Liver (tissue), 8 donors: ENCODE measurements at regions not wholly inside any gene's neighbourhood (a gene's known extent, or its start where the extent isn't known, plus 50 kb on each side); places are given as distances from the start of the nearest gene placed in this dataset.

ENCODE experiments used
- DNase-seq: peaks from one replicate; pipeline ENCODE4 v3.0.0-alpha.2; 2017; ENCODE audit warnings: low spot score
- H3K27ac ChIP-seq, 2 donors: one replicate each; pipeline ENCODE4 v1.7.0; 2013; ENCODE audit warnings: inconsistent platforms in 2 of 2, low read length in 2 of 2, control low read depth in 1 of 2, low read depth in 1 of 2, mild to moderate bottlenecking in 1 of 2
- H3K27me3 ChIP-seq, 4 donors: one replicate each; pipeline versions ENCODE4 v1.6.1 to v1.7.0; 2013; ENCODE audit warnings: low read length in 3 of 4, inconsistent platforms in 1 of 4, mild to moderate bottlenecking in 1 of 4, moderate library complexity in 1 of 4; ENCODE audit not compliant: control insufficient read depth in 4 of 4, insufficient read depth in 4 of 4
- H3K36me3 ChIP-seq, 4 donors: one replicate each; pipeline versions ENCODE4 v1.6.1 to v1.7.0; 2013; ENCODE audit warnings: low read length in 3 of 4, mild to moderate bottlenecking in 3 of 4, low read depth in 1 of 4, moderate library complexity in 1 of 4; ENCODE audit not compliant: control insufficient read depth in 4 of 4, insufficient read depth in 3 of 4
- H3K4me1 ChIP-seq, 4 donors: one replicate each; pipeline versions ENCODE4 v1.6.1 to v1.7.0; 2013; ENCODE audit warnings: low read length in 3 of 4, mild to moderate bottlenecking in 3 of 4, moderate library complexity in 1 of 4; ENCODE audit not compliant: control insufficient read depth in 4 of 4, insufficient read depth in 4 of 4
- H3K4me3 ChIP-seq, 3 donors: one replicate each; pipeline versions ENCODE4 v1.6.1 to v1.7.0; 2013; ENCODE audit warnings: low read length in 3 of 3, control low read depth in 1 of 3, low read depth in 1 of 3, mild to moderate bottlenecking in 1 of 3
- H3K9ac ChIP-seq, 2 donors: one replicate each; pipeline ENCODE4 v1.7.0; 2013; ENCODE audit warnings: low read length in 2 of 2, mild to moderate bottlenecking in 2 of 2, moderate library complexity in 2 of 2, control low read depth in 1 of 2, low read depth in 1 of 2
- H3K9me3 ChIP-seq, 4 donors: one replicate each; pipeline versions ENCODE4 v1.6.1 to v1.7.0; 2013; ENCODE audit warnings: low read length in 3 of 4; ENCODE audit not compliant: control insufficient read depth in 4 of 4
- ATF3 ChIP-seq: IDR thresholded peaks from 2 replicates; pipeline ENCODE4 v1.6.1; 2016; ENCODE audit warnings: antibody characterized with exemption
- CTCF ChIP-seq: fragments of 150-350 bp; IDR thresholded peaks from 2 replicates; pipeline ENCODE4 v1.5.1; 2017; ENCODE audit warnings: improper control_type of control experiment, low read depth, low read length; ENCODE audit not compliant: missing input control
- EGR1 ChIP-seq, 2 donors: IDR thresholded peaks; 2 replicates each; pipeline ENCODE4 v1.6.1; 2016 to 2018; ENCODE audit warnings: antibody characterized with exemption in 2 of 2, low read depth in 2 of 2
- FOXA1 ChIP-seq: IDR thresholded peaks from 2 replicates; pipeline ENCODE4 v1.6.1; 2016; ENCODE audit warnings: antibody characterized with exemption
- FOXA2 ChIP-seq: IDR thresholded peaks from 2 replicates; pipeline ENCODE4 v1.6.1; 2016; ENCODE audit warnings: antibody characterized with exemption
- GABPA ChIP-seq, 2 donors: IDR thresholded peaks in 1 of 2; conservative IDR thresholded peaks in 1 of 2; 2 replicates each; pipeline ENCODE4 v1.6.1; 2016; ENCODE audit warnings: antibody characterized with exemption in 2 of 2, mild to moderate bottlenecking in 1 of 2, moderate library complexity in 1 of 2
- HNF4A ChIP-seq, 2 donors: conservative IDR thresholded peaks; 2 replicates each; pipeline ENCODE4 v1.6.1; 2016; ENCODE audit warnings: antibody characterized with exemption in 2 of 2, mild to moderate bottlenecking in 2 of 2
- HNF4G ChIP-seq: IDR thresholded peaks from 2 replicates; pipeline ENCODE4 v1.6.1; 2016; ENCODE audit warnings: antibody characterized with exemption
- JUND ChIP-seq, 2 donors: IDR thresholded peaks; 2 replicates each; pipeline ENCODE4 v1.6.1; 2016; ENCODE audit warnings: antibody characterized with exemption in 2 of 2
- RAD21 ChIP-seq, 2 donors: IDR thresholded peaks; 2 replicates each; pipeline ENCODE4 v1.6.1; 2016; ENCODE audit warnings: antibody characterized with exemption in 2 of 2, mild to moderate bottlenecking in 2 of 2
- RXRA ChIP-seq, 2 donors: IDR thresholded peaks; 2 replicates each; pipeline ENCODE4 v1.6.1; 2017 to 2018; ENCODE audit warnings: antibody characterized with exemption in 2 of 2, mild to moderate bottlenecking in 1 of 2
- SP1 ChIP-seq: IDR thresholded peaks from 2 replicates; pipeline ENCODE4 v1.6.1; 2018; ENCODE audit warnings: antibody characterized with exemption, mild to moderate bottlenecking
- TAF1 ChIP-seq: conservative IDR thresholded peaks from 2 replicates; pipeline ENCODE4 v1.6.1; 2016; ENCODE audit warnings: antibody characterized with exemption, mild to moderate bottlenecking
- YY1 ChIP-seq: IDR thresholded peaks from 2 replicates; pipeline ENCODE4 v1.6.1; 2016; ENCODE audit warnings: antibody characterized with exemption, mild to moderate bottlenecking
- ZBTB33 ChIP-seq: IDR thresholded peaks from 2 replicates; pipeline ENCODE4 v1.6.1; 2016; ENCODE audit warnings: antibody characterized with exemption
- whole genome bisulfite sequencing: extraction: QIAGEN DNeasy Blood & Tissue Kit; methylation state at CpG from one replicate; pipeline ENCODE4 v1.1.7; 2013; 5-methylcytosine and 5-hydroxymethylcytosine counted together
- TF ChIP-seq, protein P1 (sequence below): IDR thresholded peaks from 2 replicates; pipeline ENCODE4 v1.6.1; 2016; ENCODE audit warnings: antibody characterized with exemption, mild to moderate bottlenecking
- TF ChIP-seq, protein P2 (sequence below): IDR thresholded peaks from 2 replicates; pipeline ENCODE4 v1.6.1; 2016; ENCODE audit warnings: antibody characterized with exemption
- donor health status: healthy.
- donor health status: healthy.
- donor health status: healthy.
- donor health status: healthy.
- donor health status: healthy.

DNA sequence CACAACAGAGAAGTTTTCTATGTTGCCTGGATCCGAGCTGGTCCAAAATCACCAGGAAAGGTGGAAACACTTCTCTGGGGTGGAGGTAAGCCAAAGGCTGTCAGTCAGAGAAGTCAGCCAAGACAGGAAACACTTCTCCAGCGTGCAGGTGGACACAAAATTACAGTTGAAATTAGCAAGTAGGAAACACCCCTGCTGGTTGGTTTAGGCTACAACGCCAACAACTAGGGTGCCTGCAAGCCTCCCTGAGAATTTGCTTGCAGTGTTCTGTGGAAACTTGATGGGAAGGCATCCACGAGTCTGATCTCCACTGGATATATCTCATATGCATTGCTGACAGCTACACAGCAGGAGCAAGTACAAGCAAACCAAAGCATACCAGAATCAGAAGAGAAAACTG is 600.5 kb downstream of the RERGL start:
- H3K36me3 ChIP-seq = no peaks in the 10 kb centered on the region
- TF ChIP-seq RAD21 (IDR thresholded peaks at IDR 0.05) = no peak
- no peak for TF ChIP-seq CTCF
- TF ChIP-seq FOXA1 = no peak
- no peak for TF ChIP-seq YY1
- no peak for TF ChIP-seq EGR1 (IDR thresholded peaks at IDR 0.05; ENCODE audit: low read depth in 2 of 2)
- no peak for TF ChIP-seq SP1
- TF ChIP-seq TAF1 = no peak
- no peak for TF ChIP-seq RXRA (IDR thresholded peaks at IDR 0.05)
- no peak for TF ChIP-seq FOXA2
- TF ChIP-seq, protein P1, sequence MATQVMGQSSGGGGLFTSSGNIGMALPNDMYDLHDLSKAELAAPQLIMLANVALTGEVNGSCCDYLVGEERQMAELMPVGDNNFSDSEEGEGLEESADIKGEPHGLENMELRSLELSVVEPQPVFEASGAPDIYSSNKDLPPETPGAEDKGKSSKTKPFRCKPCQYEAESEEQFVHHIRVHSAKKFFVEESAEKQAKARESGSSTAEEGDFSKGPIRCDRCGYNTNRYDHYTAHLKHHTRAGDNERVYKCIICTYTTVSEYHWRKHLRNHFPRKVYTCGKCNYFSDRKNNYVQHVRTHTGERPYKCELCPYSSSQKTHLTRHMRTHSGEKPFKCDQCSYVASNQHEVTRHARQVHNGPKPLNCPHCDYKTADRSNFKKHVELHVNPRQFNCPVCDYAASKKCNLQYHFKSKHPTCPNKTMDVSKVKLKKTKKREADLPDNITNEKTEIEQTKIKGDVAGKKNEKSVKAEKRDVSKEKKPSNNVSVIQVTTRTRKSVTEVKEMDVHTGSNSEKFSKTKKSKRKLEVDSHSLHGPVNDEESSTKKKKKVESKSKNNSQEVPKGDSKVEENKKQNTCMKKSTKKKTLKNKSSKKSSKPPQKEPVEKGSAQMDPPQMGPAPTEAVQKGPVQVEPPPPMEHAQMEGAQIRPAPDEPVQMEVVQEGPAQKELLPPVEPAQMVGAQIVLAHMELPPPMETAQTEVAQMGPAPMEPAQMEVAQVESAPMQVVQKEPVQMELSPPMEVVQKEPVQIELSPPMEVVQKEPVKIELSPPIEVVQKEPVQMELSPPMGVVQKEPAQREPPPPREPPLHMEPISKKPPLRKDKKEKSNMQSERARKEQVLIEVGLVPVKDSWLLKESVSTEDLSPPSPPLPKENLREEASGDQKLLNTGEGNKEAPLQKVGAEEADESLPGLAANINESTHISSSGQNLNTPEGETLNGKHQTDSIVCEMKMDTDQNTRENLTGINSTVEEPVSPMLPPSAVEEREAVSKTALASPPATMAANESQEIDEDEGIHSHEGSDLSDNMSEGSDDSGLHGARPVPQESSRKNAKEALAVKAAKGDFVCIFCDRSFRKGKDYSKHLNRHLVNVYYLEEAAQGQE = no peak
- no peak for DNase-seq
- no peaks in the 10 kb centered on the region for H3K4me1 ChIP-seq
- H3K27ac ChIP-seq = no peak overlapping the region
- no peak overlapping the region for H3K4me3 ChIP-seq
- H3K9me3 ChIP-seq = no peaks in the 10 kb centered on the region
- WGBS = 58% methylated on average over 4 of the region's 4 CpGs
- no peaks in the 10 kb centered on the region for H3K27me3 ChIP-seq
- H3K9ac ChIP-seq = no peak overlapping the region

- TF ChIP-seq, protein P2, sequence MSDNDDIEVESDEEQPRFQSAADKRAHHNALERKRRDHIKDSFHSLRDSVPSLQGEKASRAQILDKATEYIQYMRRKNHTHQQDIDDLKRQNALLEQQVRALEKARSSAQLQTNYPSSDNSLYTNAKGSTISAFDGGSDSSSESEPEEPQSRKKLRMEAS = no peak
- TF ChIP-seq FOXA2 = no peak
- no peak for TF ChIP-seq SP1
- TF ChIP-seq FOXA1 = no peak
- no peak for TF ChIP-seq YY1
- no peak for TF ChIP-seq GABPA (IDR thresholded peaks at IDR 0.05 in 1 of 2, conservative IDR thresholded peaks at IDR 0.05 in 1 of 2)
- TF ChIP-seq ATF3 = no peak
- no peak for TF ChIP-seq RXRA (IDR thresholded peaks at IDR 0.05)
- no peak for TF ChIP-seq ZBTB33
- TF ChIP-seq HNF4A (conservative IDR thresholded peaks at IDR 0.05) = no peak
- no peak for TF ChIP-seq CTCF
- TF ChIP-seq JUND (IDR thresholded peaks at IDR 0.05) = no peak
- TF ChIP-seq HNF4G = no peak
- TF ChIP-seq, protein P1 = no peak
- no peak for TF ChIP-seq RAD21 (IDR thresholded peaks at IDR 0.05)
- H3K36me3 ChIP-seq = no peaks in the 10 kb centered on the region
- no peaks in the 10 kb centered on the region for H3K27me3 ChIP-seq
- no peak overlapping the region for H3K27ac ChIP-seq
- no peak overlapping the region for H3K4me3 ChIP-seq
- H3K4me1 ChIP-seq = no peaks in the 10 kb centered on the region
- peaks cover 0 to 2% (median 0%) of the 10 kb centered on the region in 4 donors for H3K9me3 ChIP-seq
- WGBS = 86% methylated on average over 8 of the region's 8 CpGs
- no peak for DNase-seq
- no peak overlapping the region for H3K9ac ChIP-seq
Measured at GRCh38 chr12:17478908-17479673, 610.9 kb downstream of the RERGL start.
